ENCODE measurements at regions not wholly inside any gene's neighbourhood (a gene's known extent, or its start where the extent isn't known, plus 50 kb on each side); places are given as distances from the start of the nearest gene placed in this dataset.

GRCh38 chr9:85163415-85163814 lies 493.9 kb downstream of the NTRK2 start:
- TF ChIP-seq, protein P1, sequence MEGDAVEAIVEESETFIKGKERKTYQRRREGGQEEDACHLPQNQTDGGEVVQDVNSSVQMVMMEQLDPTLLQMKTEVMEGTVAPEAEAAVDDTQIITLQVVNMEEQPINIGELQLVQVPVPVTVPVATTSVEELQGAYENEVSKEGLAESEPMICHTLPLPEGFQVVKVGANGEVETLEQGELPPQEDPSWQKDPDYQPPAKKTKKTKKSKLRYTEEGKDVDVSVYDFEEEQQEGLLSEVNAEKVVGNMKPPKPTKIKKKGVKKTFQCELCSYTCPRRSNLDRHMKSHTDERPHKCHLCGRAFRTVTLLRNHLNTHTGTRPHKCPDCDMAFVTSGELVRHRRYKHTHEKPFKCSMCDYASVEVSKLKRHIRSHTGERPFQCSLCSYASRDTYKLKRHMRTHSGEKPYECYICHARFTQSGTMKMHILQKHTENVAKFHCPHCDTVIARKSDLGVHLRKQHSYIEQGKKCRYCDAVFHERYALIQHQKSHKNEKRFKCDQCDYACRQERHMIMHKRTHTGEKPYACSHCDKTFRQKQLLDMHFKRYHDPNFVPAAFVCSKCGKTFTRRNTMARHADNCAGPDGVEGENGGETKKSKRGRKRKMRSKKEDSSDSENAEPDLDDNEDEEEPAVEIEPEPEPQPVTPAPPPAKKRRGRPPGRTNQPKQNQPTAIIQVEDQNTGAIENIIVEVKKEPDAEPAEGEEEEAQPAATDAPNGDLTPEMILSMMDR (IDR thresholded peaks at IDR 0.05; ENCODE audit: insufficient read depth, low read length, poor library complexity, severe bottlenecking): no peak
- no peak for TF ChIP-seq EZH2phosphoT487 (conservative IDR thresholded peaks at IDR 0.05; ENCODE audit: low read length)
